ENCODE measurements at regions not wholly inside any gene's neighbourhood (a gene's known extent, or its start where the extent isn't known, plus 50 kb on each side); places are given as distances from the start of the nearest gene placed in this dataset.

DNA sequence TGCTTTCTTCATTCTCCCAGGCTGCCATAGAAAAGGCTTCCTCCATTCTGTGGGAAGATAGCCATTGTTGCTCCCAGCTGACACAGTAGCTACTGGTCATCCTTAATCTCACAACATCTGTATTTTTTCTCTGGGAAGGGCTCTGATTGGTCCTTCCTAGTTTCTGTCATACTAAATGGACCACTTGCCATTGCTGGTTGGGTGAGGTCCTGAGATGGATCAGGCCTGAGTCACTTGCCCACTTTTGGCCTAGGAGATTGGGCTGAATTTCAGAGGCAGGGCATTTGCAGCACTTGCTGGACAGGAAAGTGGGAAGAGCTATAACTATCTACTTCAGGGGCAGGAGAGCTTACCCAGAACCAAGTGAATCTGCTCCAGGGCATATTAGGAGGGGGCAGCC, 106.5 kb upstream of the PROK2 start:
- intact Hi-C loops (cut with micrococcal nuclease) = no loop called here
- Histone ChIP-seq H3K27me3 (ENCODE audit: low read depth) (peaks cover 36% of the 10 kb centered on the region), H3K4me1 (peaks cover 11% of the 10 kb centered on the region), H3K9me3 (replicated peaks) (no peaks in the 10 kb centered on the region), H3K27ac (replicated peaks) (no peak overlapping the region), H3K4me3 (no peak overlapping the region), H3K36me3 (no peaks in the 10 kb centered on the region)
- TF ChIP-seq, protein P1, sequence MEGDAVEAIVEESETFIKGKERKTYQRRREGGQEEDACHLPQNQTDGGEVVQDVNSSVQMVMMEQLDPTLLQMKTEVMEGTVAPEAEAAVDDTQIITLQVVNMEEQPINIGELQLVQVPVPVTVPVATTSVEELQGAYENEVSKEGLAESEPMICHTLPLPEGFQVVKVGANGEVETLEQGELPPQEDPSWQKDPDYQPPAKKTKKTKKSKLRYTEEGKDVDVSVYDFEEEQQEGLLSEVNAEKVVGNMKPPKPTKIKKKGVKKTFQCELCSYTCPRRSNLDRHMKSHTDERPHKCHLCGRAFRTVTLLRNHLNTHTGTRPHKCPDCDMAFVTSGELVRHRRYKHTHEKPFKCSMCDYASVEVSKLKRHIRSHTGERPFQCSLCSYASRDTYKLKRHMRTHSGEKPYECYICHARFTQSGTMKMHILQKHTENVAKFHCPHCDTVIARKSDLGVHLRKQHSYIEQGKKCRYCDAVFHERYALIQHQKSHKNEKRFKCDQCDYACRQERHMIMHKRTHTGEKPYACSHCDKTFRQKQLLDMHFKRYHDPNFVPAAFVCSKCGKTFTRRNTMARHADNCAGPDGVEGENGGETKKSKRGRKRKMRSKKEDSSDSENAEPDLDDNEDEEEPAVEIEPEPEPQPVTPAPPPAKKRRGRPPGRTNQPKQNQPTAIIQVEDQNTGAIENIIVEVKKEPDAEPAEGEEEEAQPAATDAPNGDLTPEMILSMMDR (IDR thresholded peaks at IDR 0.05; ENCODE audit: borderline replicate concordance) = no peak
- no peak for DNase-seq

DNA sequence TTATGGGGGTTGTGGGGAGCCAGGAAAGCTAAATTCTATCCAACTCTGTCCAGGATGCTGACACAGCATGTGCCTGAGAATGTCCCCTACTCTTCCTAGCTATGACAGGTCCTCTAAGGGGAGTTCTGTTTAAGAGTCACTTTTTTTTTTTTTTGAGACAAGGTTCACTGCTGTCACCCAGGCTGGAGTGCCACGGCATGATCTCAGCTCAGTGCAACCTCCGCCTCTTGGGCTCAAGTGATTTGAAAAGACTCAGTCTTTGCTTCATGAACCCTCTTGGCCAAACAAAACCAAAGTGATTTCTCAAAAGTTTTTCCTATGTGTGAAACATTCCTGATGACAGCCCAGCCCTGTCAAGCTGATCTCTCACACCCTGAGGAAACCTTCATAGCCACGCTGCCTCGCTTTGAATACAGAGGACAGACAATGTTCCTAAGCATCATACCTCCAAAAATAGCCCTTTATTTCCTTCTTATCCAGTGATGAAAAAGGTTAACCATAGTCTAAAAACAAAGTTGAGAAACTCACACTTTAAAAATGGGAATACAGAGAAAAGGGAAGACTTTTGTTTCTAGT, 105.5 kb upstream of the PROK2 start:
- no peak for DNase-seq
- intact Hi-C loops (cut with micrococcal nuclease) = no loop called here
- Histone ChIP-seq H3K36me3 (no peaks in the 10 kb centered on the region), H3K27me3 (ENCODE audit: low read depth) (peaks cover 35% of the 10 kb centered on the region), H3K27ac (replicated peaks) (no peak overlapping the region), H3K4me1 (peaks cover 11% of the 10 kb centered on the region), H3K4me3 (no peak overlapping the region), H3K9me3 (replicated peaks) (no peaks in the 10 kb centered on the region)
- TF ChIP-seq, protein P1 (IDR thresholded peaks at IDR 0.05; ENCODE audit: borderline replicate concordance) = no peak

DNA sequence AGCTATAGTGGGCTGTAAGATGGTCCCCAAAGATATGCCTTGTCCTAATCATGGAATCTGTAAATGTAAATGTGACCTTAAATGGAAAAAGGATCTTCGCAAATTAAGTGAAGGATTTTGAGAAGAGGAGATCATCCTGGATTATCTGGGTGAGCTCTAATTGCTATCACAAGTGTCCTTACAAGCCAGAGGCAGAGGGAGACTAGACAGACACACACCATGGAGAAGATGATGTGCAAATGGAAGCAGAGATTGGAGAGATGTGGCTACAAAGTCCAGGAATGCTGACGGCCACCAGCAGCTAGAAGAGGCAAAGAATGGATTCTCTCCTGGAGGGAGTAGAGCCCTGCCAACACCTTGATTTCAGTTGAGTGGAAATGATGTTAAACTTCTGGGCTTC, 102.3 kb upstream of the PROK2 start:
- TF ChIP-seq, protein P1 (IDR thresholded peaks at IDR 0.05; ENCODE audit: borderline replicate concordance) = no peak
- no peaks in the 10 kb centered on the region for H3K36me3 ChIP-seq
- H3K4me3 ChIP-seq = no peak overlapping the region
- intact Hi-C loops (cut with micrococcal nuclease) = no loop called here
- DNase-seq = no peak
- H3K9me3 ChIP-seq (replicated peaks) = no peaks in the 10 kb centered on the region
- peaks cover 24% of the 10 kb centered on the region for H3K27me3 ChIP-seq (ENCODE audit: low read depth)
- H3K27ac ChIP-seq (replicated peaks) = no peak overlapping the region
- H3K4me1 ChIP-seq = peaks cover 11% of the 10 kb centered on the region

DNA sequence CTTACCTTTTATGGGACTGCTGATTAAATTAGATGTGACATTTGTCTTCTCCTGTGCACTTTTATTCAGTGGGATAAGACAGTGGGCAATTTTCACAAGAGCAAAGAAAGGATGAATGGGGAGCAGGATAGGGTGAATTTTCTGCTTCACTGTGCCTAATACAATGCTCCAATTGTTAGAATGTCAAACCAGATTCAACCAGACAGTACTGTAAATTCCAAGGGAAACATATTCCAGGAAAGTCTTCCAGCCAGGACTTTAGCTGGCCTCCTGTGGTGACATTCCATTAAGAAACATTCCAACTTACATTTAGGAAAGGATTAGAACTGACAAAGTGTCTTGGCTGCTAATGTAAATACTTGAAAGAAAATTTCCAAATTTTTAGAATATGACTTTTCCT, 100.1 kb upstream of the PROK2 start:
- no peak overlapping the region for H3K27ac ChIP-seq (replicated peaks)
- no peak for DNase-seq
- peaks cover 46% of the 10 kb centered on the region for H3K27me3 ChIP-seq (ENCODE audit: low read depth)
- no peaks in the 10 kb centered on the region for H3K36me3 ChIP-seq
- TF ChIP-seq, protein P1 (IDR thresholded peaks at IDR 0.05; ENCODE audit: borderline replicate concordance) = no peak
- H3K9me3 ChIP-seq (replicated peaks) = no peaks in the 10 kb centered on the region
- intact Hi-C loops (cut with micrococcal nuclease) = no loop called here
- H3K4me3 ChIP-seq = no peak overlapping the region
- peaks cover under 1% of the 10 kb centered on the region for H3K4me1 ChIP-seq

DNA sequence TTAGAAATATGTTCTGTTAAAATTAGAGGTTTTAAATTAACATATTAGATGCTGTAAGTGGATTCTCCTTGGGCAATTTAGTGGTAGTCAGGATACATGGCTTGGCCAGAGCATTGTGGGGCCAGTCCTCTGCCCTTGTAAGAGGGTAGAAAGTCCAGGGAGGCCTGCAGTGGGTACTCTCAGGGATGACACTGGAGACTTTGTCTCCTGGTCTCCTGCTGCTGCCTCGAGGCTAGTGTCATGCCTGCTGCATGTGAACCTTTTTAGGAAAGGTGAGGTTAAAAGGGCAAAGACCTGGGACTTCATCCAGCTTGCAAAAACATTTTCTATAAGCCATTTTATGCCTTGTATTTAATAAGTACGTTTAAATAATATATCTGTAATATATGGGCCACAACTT, 96.8 kb upstream of the PROK2 start:
- Histone ChIP-seq H3K9me3 (replicated peaks) (no peaks in the 10 kb centered on the region), H3K36me3 (no peaks in the 10 kb centered on the region), H3K4me1 (no peaks in the 10 kb centered on the region), H3K27me3 (ENCODE audit: low read depth) (peaks cover 51% of the 10 kb centered on the region), H3K4me3 (no peak overlapping the region), H3K27ac (replicated peaks) (no peak overlapping the region)
- intact Hi-C loops (cut with micrococcal nuclease) = no loop called here
- no peak for DNase-seq
- TF ChIP-seq, protein P1 (IDR thresholded peaks at IDR 0.05; ENCODE audit: borderline replicate concordance) = no peak
